ENCODE measurements at regions not wholly inside any gene's neighbourhood (a gene's known extent, or its start where the extent isn't known, plus 50 kb on each side); places are given as distances from the start of the nearest gene placed in this dataset.

- ChIA-PET POLR2A (ENCODE audit: low non-redundant PET) (no interaction called here), CTCF (no interaction called here)
- no peak for DNase-seq (ENCODE audit: low spot score)
- no peak for TF ChIP-seq CTCF (conservative IDR thresholded peaks at IDR 0.05; ENCODE audit: low read depth)
- no peak overlapping the region for H3K27ac ChIP-seq
These were observed 64.2 kb downstream of the GJA1 start for GRCh38 chr6:121499666-121500065.

GRCh38 chr6:121503589-121503991 lies 68.1 kb downstream of the GJA1 start:
- no peak overlapping the region for H3K27ac ChIP-seq
- no peak for TF ChIP-seq CTCF (conservative IDR thresholded peaks at IDR 0.05; ENCODE audit: low read depth)
- DNase-seq (ENCODE audit: low spot score): no peak
- POLR2A ChIA-PET (ENCODE audit: low non-redundant PET): no interaction called here
- CTCF ChIA-PET: no interaction called here

- POLR2A ChIA-PET (ENCODE audit: low non-redundant PET): no interaction called here
- DNase-seq (ENCODE audit: low spot score): peak; percentile 31
- CTCF ChIA-PET: no interaction called here
- no peak for TF ChIP-seq CTCF (conservative IDR thresholded peaks at IDR 0.05; ENCODE audit: low read depth)
- H3K27ac ChIP-seq: peak overlapping the region; percentile 72
These were observed 68.8 kb downstream of the GJA1 start for GRCh38 chr6:121504227-121504626.

GRCh38 chr6:121505284-121505683 lies 69.8 kb downstream of the GJA1 start:
- TF ChIP-seq CTCF (conservative IDR thresholded peaks at IDR 0.05; ENCODE audit: low read depth): no peak
- no peak for DNase-seq (ENCODE audit: low spot score)
- POLR2A ChIA-PET (ENCODE audit: low non-redundant PET): no interaction called here
- no peak overlapping the region for H3K27ac ChIP-seq
- CTCF ChIA-PET: interaction anchor here (0.6 kb wide), 1 partner anchor 211 kb away, joined by 3 read pairs; no protein-coding TSS in a partner anchor

GRCh38 chr6:121506761-121507754 lies 71.6 kb downstream of the GJA1 start:
- ChIA-PET CTCF (no interaction called here), POLR2A (ENCODE audit: low non-redundant PET) (no interaction called here)
- DNase-seq (ENCODE audit: low spot score): no peak
- no peak overlapping the region for H3K27ac ChIP-seq
- no peak for TF ChIP-seq CTCF (conservative IDR thresholded peaks at IDR 0.05; ENCODE audit: low read depth)

GRCh38 chr6:121510568-121511177 lies 75.2 kb downstream of the GJA1 start:
- no peak overlapping the region for H3K27ac ChIP-seq
- no peak for DNase-seq (ENCODE audit: low spot score)
- POLR2A ChIA-PET (ENCODE audit: low non-redundant PET): no interaction called here
- CTCF ChIA-PET: no interaction called here
- no peak for TF ChIP-seq CTCF (conservative IDR thresholded peaks at IDR 0.05; ENCODE audit: low read depth)

Measured in RWPE1 (cell line).